A172 (cell line): ENCODE measurements at regions not wholly inside any gene's neighbourhood (a gene's known extent, or its start where the extent isn't known, plus 50 kb on each side); places are given as distances from the start of the nearest gene placed in this dataset.

Experiments
- DNase-seq: peaks from one replicate; pipeline ENCODE4 v3.0.0-alpha.2; 2015; ENCODE audit warnings: low spot score

GRCh38 chr12:13293096-13293495 is 96.6 kb downstream of the EMP1 start:
- no peak for DNase-seq

- DNase-seq: no peak
Measured at GRCh38 chr12:13289653-13290289, 93.2 kb downstream of the EMP1 start.

GRCh38 chr12:13288937-13289652 is 92.6 kb downstream of the EMP1 start:
- DNase-seq: no peak

GRCh38 chr12:13288501-13288900 is 92.0 kb downstream of the EMP1 start:
- no peak for DNase-seq

GRCh38 chr12:13283867-13284266 is 87.3 kb downstream of the EMP1 start:
- no peak for DNase-seq

GRCh38 chr12:13282861-13283260 is 86.3 kb downstream of the EMP1 start:
- no peak for DNase-seq

- DNase-seq: no peak
Measured at GRCh38 chr12:13278249-13278787, 81.8 kb downstream of the EMP1 start.

- DNase-seq: no peak
Measured at GRCh38 chr12:13277293-13277692, 80.8 kb downstream of the EMP1 start.

- no peak for DNase-seq
Measured at GRCh38 chr12:13275241-13276085, 78.9 kb downstream of the EMP1 start.

- no peak for DNase-seq
Measured at GRCh38 chr12:13273850-13274249, 77.3 kb downstream of the EMP1 start.

GRCh38 chr12:13273097-13273496 is 76.6 kb downstream of the EMP1 start:
- DNase-seq: no peak

- no peak for DNase-seq
Measured at GRCh38 chr12:13270817-13271216, 74.3 kb downstream of the EMP1 start.
